ENCODE measurements at regions not wholly inside any gene's neighbourhood (a gene's known extent, or its start where the extent isn't known, plus 50 kb on each side); places are given as distances from the start of the nearest gene placed in this dataset.

GRCh38 chr4:104589264-104589868 is 94.7 kb upstream of the CXXC4 start:
- H3K23ac ChIP-seq (ENCODE audit: insufficient read length): no peak overlapping the region
- TF ChIP-seq EP300 (IDR thresholded peaks at IDR 0.05; ENCODE audit: borderline replicate concordance in 1 of 2, low read depth in 2 of 2, low read length in 2 of 2): no peak
- no peak for TF ChIP-seq SP1 (IDR thresholded peaks at IDR 0.05; ENCODE audit: low read depth, low read length)
- no peak overlapping the region for H2BK20ac ChIP-seq (ENCODE audit: low read length)
- no peak overlapping the region for H4K91ac ChIP-seq (replicated peaks; ENCODE audit: insufficient read length, low read length)
- no peak overlapping the region for H2BK12ac ChIP-seq (ENCODE audit: low read depth, low read length)
- H3K4me2 ChIP-seq (ENCODE audit: insufficient read depth in 1 of 2, low read depth in 2 of 2, low read length in 2 of 2): no peak overlapping the region
- no peak overlapping the region for H3K9ac ChIP-seq (replicated peaks in 1 of 4; ENCODE audit: extremely low read depth in 1 of 4, low read depth in 3 of 4, low read length in 3 of 4)
- no peak overlapping the region for H2AK5ac ChIP-seq (ENCODE audit: low read depth, low read length)
- POLR2A ChIA-PET (ENCODE audit: partially characterized antibody): no interaction called here
- H3K79me2 ChIP-seq (ENCODE audit: control insufficient read depth in 1 of 2, insufficient read depth in 2 of 2, low read length in 2 of 2): no peaks in the 10 kb centered on the region
- FAIRE-seq: no peak
- H3K9me3 ChIP-seq (ENCODE audit: insufficient read depth in 2 of 2, low read depth in 1 of 2, low read length in 1 of 2): no peaks in the 10 kb centered on the region
- H3K18ac ChIP-seq (ENCODE audit: extremely low read depth, low read length): no peak overlapping the region
- CTCF ChIA-PET (ENCODE audit: partially characterized antibody): no interaction called here
- H3K14ac ChIP-seq (ENCODE audit: insufficient read length): no peak overlapping the region
- no peaks in the 10 kb centered on the region for H3K23me2 ChIP-seq (ENCODE audit: low read depth, low read length)
- H3K36me3 ChIP-seq (ENCODE audit: control insufficient read depth in 2 of 4, insufficient read depth in 4 of 4, low read length in 3 of 4): no peaks in the 10 kb centered on the region
- no peak overlapping the region for H2BK5ac ChIP-seq (ENCODE audit: low read depth, low read length)
- no peak overlapping the region for H3K27ac ChIP-seq (ENCODE audit: low read depth, low read length)
- H4K5ac ChIP-seq (ENCODE audit: insufficient read length, low read depth, low read length): no peak overlapping the region
- no peaks in the 10 kb centered on the region for H3K27me3 ChIP-seq (replicated peaks in 1 of 4; ENCODE audit: control insufficient read depth in 3 of 4, extremely low read depth in 1 of 4, insufficient read depth in 3 of 4, low read length in 3 of 4)
- H3K4ac ChIP-seq (replicated peaks; ENCODE audit: insufficient read length, low read depth, low read length): no peak overlapping the region
- H4K20me1 ChIP-seq (replicated peaks in 1 of 2; ENCODE audit: control insufficient read depth in 1 of 2, insufficient read depth in 2 of 2, low read length in 2 of 2): no peaks in the 10 kb centered on the region
- no peak overlapping the region for H4K8ac ChIP-seq (ENCODE audit: extremely low read depth, insufficient read depth, low read length)
- no peaks in the 10 kb centered on the region for H3K79me1 ChIP-seq (ENCODE audit: low read depth, low read length)
- H2AFZ ChIP-seq (ENCODE audit: low read length): no peak overlapping the region
- no peak overlapping the region for H2BK15ac ChIP-seq (ENCODE audit: low read length)
- no peak overlapping the region for H3K56ac ChIP-seq (replicated peaks; ENCODE audit: insufficient read length, low read depth, low read length)
- peaks cover 0 to 3% (median 2%) of the 10 kb centered on the region in 4 experiments; a peak in 4 of 7 replicates for H3K4me1 ChIP-seq (replicated peaks in 1 of 4; ENCODE audit: control insufficient read depth in 3 of 4, insufficient read depth in 4 of 4, low read length in 3 of 4)
- DNase-seq (ENCODE audit: low read depth in 1 of 2, low spot score in 2 of 2): no peak
- 89% methylated on average over 1 of the region's 1 CpG; no CpG with 5 or more reads in 1 of the 2 experiments for WGBS, 2 experiments (ENCODE audit: extremely low coverage in 1 of 2, insufficient coverage in 1 of 2, insufficient read length in 1 of 2, insufficient replicate concordance in 2 of 2, low coverage in 1 of 2, low lambda C conversion rate in 2 of 2, missing lambda C conversion rate in 1 of 2)
- no peak overlapping the region for H3K4me3 ChIP-seq (ENCODE audit: extremely low read depth in 1 of 4, insufficient read depth in 2 of 4, low read depth in 3 of 4, low read length in 4 of 4)
- no peak overlapping the region for H2BK120ac ChIP-seq (replicated peaks; ENCODE audit: low read depth, low read length)

Data from H1 (cell line).